Neural progenitor cell (in vitro differentiated cells): ENCODE measurements at regions not wholly inside any gene's neighbourhood (a gene's known extent, or its start where the extent isn't known, plus 50 kb on each side); places are given as distances from the start of the nearest gene placed in this dataset.

Experiments
- EZH2 ChIP-seq: fragments of 200-600 bp; sonication (generic); IDR thresholded peaks from 2 replicates; pipeline ENCODE4 v1.6.1; 2017; ENCODE audit warnings: antibody characterized with exemption, mild to moderate bottlenecking, moderate library complexity
- TF ChIP-seq, protein P1 (sequence below): fragments of 200-600 bp; sonication (generic); IDR thresholded peaks from 2 replicates; pipeline ENCODE4 v1.5.1; 2017; ENCODE audit warnings: antibody characterized with exemption, mild to moderate bottlenecking

DNA sequence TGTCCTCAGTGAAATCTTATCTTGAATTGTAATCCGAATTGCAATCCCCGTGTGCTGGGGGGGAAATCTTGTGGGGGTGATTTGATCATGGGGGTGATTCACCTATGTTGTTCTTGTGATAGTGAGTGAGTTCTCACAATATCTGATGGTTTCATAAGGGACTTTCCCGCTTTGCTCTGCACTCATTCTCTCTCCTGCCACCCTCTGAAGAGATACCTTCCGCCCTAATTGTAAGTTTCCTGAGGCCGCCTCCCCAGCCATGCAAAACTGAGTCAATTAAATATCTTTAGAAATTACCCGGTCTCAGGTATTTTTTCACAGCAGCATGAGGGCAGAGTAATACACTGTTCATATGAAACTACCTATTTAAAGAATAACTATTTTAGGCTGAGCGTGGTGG is 304.1 kb upstream of the EPHA6 start:
- TF ChIP-seq, protein P1, sequence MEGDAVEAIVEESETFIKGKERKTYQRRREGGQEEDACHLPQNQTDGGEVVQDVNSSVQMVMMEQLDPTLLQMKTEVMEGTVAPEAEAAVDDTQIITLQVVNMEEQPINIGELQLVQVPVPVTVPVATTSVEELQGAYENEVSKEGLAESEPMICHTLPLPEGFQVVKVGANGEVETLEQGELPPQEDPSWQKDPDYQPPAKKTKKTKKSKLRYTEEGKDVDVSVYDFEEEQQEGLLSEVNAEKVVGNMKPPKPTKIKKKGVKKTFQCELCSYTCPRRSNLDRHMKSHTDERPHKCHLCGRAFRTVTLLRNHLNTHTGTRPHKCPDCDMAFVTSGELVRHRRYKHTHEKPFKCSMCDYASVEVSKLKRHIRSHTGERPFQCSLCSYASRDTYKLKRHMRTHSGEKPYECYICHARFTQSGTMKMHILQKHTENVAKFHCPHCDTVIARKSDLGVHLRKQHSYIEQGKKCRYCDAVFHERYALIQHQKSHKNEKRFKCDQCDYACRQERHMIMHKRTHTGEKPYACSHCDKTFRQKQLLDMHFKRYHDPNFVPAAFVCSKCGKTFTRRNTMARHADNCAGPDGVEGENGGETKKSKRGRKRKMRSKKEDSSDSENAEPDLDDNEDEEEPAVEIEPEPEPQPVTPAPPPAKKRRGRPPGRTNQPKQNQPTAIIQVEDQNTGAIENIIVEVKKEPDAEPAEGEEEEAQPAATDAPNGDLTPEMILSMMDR = no peak
- TF ChIP-seq EZH2 = no peak
